ENCODE measurements at regions not wholly inside any gene's neighbourhood (a gene's known extent, or its start where the extent isn't known, plus 50 kb on each side); places are given as distances from the start of the nearest gene placed in this dataset.

DNA sequence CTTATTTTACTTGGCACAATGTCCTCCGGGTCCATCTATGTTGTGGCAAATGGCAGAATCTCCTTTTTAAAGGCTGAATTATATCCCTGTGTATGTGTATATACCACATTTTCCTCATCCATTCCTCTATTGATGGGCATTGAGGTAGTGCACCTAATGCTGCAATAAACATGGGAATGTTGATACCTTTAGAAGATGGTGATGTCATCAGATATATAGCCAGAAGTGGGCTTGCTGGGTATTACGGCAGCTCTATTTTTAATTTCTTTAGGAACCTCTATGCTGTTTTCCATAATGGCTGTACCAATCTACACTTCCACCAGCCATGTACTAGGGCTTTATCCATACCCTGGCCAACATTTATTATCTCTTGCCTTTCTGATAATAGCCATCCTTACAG lies 315.7 kb downstream of the FOXA2 start:
- POLR2A ChIA-PET: no interaction called here
- no peaks in the 10 kb centered on the region for H3K4me1 ChIP-seq
- Mint-ChIP-seq H3K27ac (ENCODE audit: unreplicated experiment) (no peak overlapping the region), H3K4me3 (ENCODE audit: unreplicated experiment) (no peak overlapping the region), H3K27me3 (ENCODE audit: insufficient read depth, unreplicated experiment) (peaks cover 17% of the 10 kb centered on the region), H3K4me1 (ENCODE audit: low read depth, unreplicated experiment) (no peaks in the 10 kb centered on the region), H3K9me3 (ENCODE audit: unreplicated experiment) (no peaks in the 10 kb centered on the region), H3K36me3 (ENCODE audit: insufficient read depth, unreplicated experiment) (no peaks in the 10 kb centered on the region)
- H3K9me3 ChIP-seq: no peaks in the 10 kb centered on the region
- no peak overlapping the region for H3K4me3 ChIP-seq (ENCODE audit: low read depth, low read length)
- CTCF ChIA-PET: no interaction called here
- H3K27me3 ChIP-seq (replicated peaks; ENCODE audit: control insufficient read depth, insufficient read depth, low read length): no peaks in the 10 kb centered on the region; the same call in 1 of the 2 replicates
- TF ChIP-seq, protein P1, sequence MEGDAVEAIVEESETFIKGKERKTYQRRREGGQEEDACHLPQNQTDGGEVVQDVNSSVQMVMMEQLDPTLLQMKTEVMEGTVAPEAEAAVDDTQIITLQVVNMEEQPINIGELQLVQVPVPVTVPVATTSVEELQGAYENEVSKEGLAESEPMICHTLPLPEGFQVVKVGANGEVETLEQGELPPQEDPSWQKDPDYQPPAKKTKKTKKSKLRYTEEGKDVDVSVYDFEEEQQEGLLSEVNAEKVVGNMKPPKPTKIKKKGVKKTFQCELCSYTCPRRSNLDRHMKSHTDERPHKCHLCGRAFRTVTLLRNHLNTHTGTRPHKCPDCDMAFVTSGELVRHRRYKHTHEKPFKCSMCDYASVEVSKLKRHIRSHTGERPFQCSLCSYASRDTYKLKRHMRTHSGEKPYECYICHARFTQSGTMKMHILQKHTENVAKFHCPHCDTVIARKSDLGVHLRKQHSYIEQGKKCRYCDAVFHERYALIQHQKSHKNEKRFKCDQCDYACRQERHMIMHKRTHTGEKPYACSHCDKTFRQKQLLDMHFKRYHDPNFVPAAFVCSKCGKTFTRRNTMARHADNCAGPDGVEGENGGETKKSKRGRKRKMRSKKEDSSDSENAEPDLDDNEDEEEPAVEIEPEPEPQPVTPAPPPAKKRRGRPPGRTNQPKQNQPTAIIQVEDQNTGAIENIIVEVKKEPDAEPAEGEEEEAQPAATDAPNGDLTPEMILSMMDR (IDR thresholded peaks at IDR 0.05; ENCODE audit: insufficient read depth in 1 of 2, low read depth in 1 of 2, low read length in 1 of 2, severe bottlenecking in 1 of 2, unreplicated experiment in 1 of 2): no peak
- no peaks in the 10 kb centered on the region for H3K36me3 ChIP-seq (ENCODE audit: control insufficient read depth, insufficient read depth, low read length)
- DNase-seq: no peak
- BruUV-seq (replicated peaks): no TSS peak
- intact Hi-C loops (cut with micrococcal nuclease; ENCODE audit: unreplicated experiment): no loop called here

DNA sequence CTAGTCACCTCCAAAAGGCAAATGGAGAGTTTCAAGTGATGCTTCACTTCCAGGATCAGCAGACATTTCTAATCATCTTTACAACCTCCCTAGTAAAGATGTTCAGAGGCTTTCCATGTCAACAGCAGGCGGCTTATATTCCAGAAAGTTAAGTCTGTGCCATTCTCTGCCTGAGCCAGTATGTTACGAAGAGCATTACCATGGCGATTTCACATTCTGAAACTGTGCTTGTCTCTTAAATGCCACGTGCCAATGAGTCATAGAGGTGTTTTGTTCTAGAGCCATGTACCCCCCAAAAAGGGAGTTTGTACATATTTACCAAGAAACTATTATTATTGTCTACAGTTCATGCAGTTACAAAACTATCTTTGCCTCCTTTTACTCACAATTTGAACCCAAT lies 319.5 kb downstream of the FOXA2 start:
- BruUV-seq (replicated peaks): no TSS peak
- Histone ChIP-seq H3K27me3 (replicated peaks; ENCODE audit: control insufficient read depth, insufficient read depth, low read length) (no peaks in the 10 kb centered on the region), H3K36me3 (ENCODE audit: control insufficient read depth, insufficient read depth, low read length) (no peaks in the 10 kb centered on the region), H3K9me3 (no peaks in the 10 kb centered on the region), H3K4me3 (ENCODE audit: low read depth, low read length) (no peak overlapping the region), H3K4me1 (no peaks in the 10 kb centered on the region)
- CTCF ChIA-PET: no interaction called here
- POLR2A ChIA-PET: no interaction called here
- no peaks in the 10 kb centered on the region for H3K9me3 Mint-ChIP-seq (ENCODE audit: unreplicated experiment)
- H3K4me1 Mint-ChIP-seq (ENCODE audit: low read depth, unreplicated experiment): no peaks in the 10 kb centered on the region
- H3K27me3 Mint-ChIP-seq (ENCODE audit: insufficient read depth, unreplicated experiment): peaks cover 24% of the 10 kb centered on the region
- H3K27ac Mint-ChIP-seq (ENCODE audit: unreplicated experiment): no peak overlapping the region
- TF ChIP-seq, protein P1 (IDR thresholded peaks at IDR 0.05; ENCODE audit: insufficient read depth in 1 of 2, low read depth in 1 of 2, low read length in 1 of 2, severe bottlenecking in 1 of 2, unreplicated experiment in 1 of 2): no peak
- H3K4me3 Mint-ChIP-seq (ENCODE audit: unreplicated experiment): no peak overlapping the region
- no peak for DNase-seq
- intact Hi-C loops (cut with micrococcal nuclease; ENCODE audit: unreplicated experiment): no loop called here
- H3K36me3 Mint-ChIP-seq (ENCODE audit: insufficient read depth, unreplicated experiment): no peaks in the 10 kb centered on the region

DNA sequence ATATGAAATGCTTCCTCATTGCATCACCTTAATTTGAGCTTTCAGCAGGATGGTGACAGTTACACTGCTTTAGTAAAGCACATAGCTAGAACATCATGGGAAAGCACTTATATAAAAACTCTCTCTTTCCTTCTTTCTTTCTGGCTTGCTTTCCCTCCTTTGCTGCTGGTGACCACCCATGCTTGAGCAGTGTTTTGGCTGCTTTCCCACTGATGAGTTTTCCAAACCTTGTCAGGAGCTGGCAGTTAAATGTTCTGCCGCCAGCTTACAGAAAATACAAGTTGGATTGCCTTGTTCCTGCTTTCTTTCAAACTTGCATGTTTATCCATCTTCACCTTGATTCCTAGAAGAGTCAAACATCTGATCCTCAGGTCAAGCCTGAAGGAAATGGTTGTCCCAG lies 323.9 kb downstream of the FOXA2 start:
- BruUV-seq (replicated peaks): no TSS peak
- CTCF ChIA-PET: no interaction called here
- Mint-ChIP-seq H3K27ac (ENCODE audit: unreplicated experiment) (no peak overlapping the region), H3K4me3 (ENCODE audit: unreplicated experiment) (no peak overlapping the region), H3K9me3 (ENCODE audit: unreplicated experiment) (no peaks in the 10 kb centered on the region), H3K36me3 (ENCODE audit: insufficient read depth, unreplicated experiment) (no peaks in the 10 kb centered on the region), H3K4me1 (ENCODE audit: low read depth, unreplicated experiment) (no peaks in the 10 kb centered on the region), H3K27me3 (ENCODE audit: insufficient read depth, unreplicated experiment) (peaks cover 12% of the 10 kb centered on the region)
- Histone ChIP-seq H3K36me3 (ENCODE audit: control insufficient read depth, insufficient read depth, low read length) (no peaks in the 10 kb centered on the region), H3K4me3 (ENCODE audit: low read depth, low read length) (no peak overlapping the region), H3K9me3 (no peaks in the 10 kb centered on the region), H3K27me3 (replicated peaks; ENCODE audit: control insufficient read depth, insufficient read depth, low read length) (no peaks in the 10 kb centered on the region), H3K4me1 (no peaks in the 10 kb centered on the region)
- DNase-seq: no peak
- TF ChIP-seq, protein P1 (IDR thresholded peaks at IDR 0.05; ENCODE audit: insufficient read depth in 1 of 2, low read depth in 1 of 2, low read length in 1 of 2, severe bottlenecking in 1 of 2, unreplicated experiment in 1 of 2): no peak
- intact Hi-C loops (cut with micrococcal nuclease; ENCODE audit: unreplicated experiment): no loop called here
- POLR2A ChIA-PET: no interaction called here

All from Caco-2 (cell line).